Mammary epithelial cell (primary cell): ENCODE measurements at regions not wholly inside any gene's neighbourhood (a gene's known extent, or its start where the extent isn't known, plus 50 kb on each side); places are given as distances from the start of the nearest gene placed in this dataset.

ENCODE experiments used
- EZH2 ChIP-seq: IDR thresholded peaks from 2 replicates; pipeline ENCODE4 v1.6.1; 2012; ENCODE audit warnings: low read length, inconsistent platforms, borderline replicate concordance
- TF ChIP-seq, protein P1 (sequence below), 2 donors: IDR thresholded peaks in 1 of 2; conservative IDR thresholded peaks in 1 of 2; 2 replicates each; pipeline ENCODE4 v1.5.1; 2011 to 2012; ENCODE audit warnings: inconsistent platforms in 2 of 2, low read length in 2 of 2, mild to moderate bottlenecking in 2 of 2, control low read depth in 1 of 2, low read depth in 1 of 2; ENCODE audit not compliant: insufficient read depth in 1 of 2; ENCODE audit errors: extremely low read depth in 1 of 2

DNA sequence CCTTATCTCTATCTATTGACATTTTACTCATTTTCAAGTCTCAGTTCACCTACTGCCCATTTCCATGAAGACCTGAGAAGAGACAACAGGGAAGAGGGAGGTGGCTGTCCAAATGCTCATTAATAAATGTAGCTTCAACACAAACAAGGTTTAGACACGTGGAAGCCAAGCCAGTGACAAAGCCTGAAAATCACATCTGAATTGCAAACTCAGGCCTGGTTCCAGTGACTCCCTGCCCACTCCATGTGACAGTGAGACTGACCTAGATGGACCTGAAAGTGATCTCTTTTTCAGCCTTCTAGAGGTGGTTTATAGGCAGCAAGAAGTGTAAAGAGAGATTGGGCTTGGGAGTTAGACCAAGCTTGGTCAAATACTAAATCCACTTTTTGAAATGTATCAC lies 126.6 kb upstream of the BCL6 start:
- TF ChIP-seq, protein P1, sequence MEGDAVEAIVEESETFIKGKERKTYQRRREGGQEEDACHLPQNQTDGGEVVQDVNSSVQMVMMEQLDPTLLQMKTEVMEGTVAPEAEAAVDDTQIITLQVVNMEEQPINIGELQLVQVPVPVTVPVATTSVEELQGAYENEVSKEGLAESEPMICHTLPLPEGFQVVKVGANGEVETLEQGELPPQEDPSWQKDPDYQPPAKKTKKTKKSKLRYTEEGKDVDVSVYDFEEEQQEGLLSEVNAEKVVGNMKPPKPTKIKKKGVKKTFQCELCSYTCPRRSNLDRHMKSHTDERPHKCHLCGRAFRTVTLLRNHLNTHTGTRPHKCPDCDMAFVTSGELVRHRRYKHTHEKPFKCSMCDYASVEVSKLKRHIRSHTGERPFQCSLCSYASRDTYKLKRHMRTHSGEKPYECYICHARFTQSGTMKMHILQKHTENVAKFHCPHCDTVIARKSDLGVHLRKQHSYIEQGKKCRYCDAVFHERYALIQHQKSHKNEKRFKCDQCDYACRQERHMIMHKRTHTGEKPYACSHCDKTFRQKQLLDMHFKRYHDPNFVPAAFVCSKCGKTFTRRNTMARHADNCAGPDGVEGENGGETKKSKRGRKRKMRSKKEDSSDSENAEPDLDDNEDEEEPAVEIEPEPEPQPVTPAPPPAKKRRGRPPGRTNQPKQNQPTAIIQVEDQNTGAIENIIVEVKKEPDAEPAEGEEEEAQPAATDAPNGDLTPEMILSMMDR (conservative IDR thresholded peaks at IDR 0.05 in 1 of 2, IDR thresholded peaks at IDR 0.05 in 1 of 2; ENCODE audit: extremely low read depth in 1 of 2, insufficient read depth in 1 of 2, low read depth in 1 of 2, low read length in 2 of 2), result no peak
- TF ChIP-seq EZH2, result no peak
